Fibroblast of the aortic adventitia (primary cell): ENCODE measurements at regions not wholly inside any gene's neighbourhood (a gene's known extent, or its start where the extent isn't known, plus 50 kb on each side); places are given as distances from the start of the nearest gene placed in this dataset.
A peak's percentile ranks its signal among the peaks of the same experiment; 100 is the strongest.

ENCODE experiments used
- DNase-seq: peaks from one replicate; pipeline ENCODE4 v3.0.0-alpha.2; 2010; ENCODE audit warnings: low read depth
- H3K4me3 ChIP-seq: 2 replicates; pipeline ENCODE4 v1.5.1; 2011; ENCODE audit warnings: low read depth, mild to moderate bottlenecking, control low read depth, low read length, moderate library complexity
- CTCF ChIP-seq: IDR thresholded peaks from 2 replicates; pipeline ENCODE4 v1.5.1; 2011; ENCODE audit warnings: mild to moderate bottlenecking, low read length, control low read depth, inconsistent platforms; ENCODE audit not compliant: insufficient read depth

- no peak for TF ChIP-seq CTCF
- DNase-seq: no peak
- H3K4me3 ChIP-seq: no peak overlapping the region
These were observed 396.8 kb upstream of the TBL1XR1 start for GRCh38 chr3:177594096-177594495.

- TF ChIP-seq CTCF: no peak
- DNase-seq: no peak
- no peak overlapping the region for H3K4me3 ChIP-seq
These were observed 398.4 kb upstream of the TBL1XR1 start for GRCh38 chr3:177595530-177596188.

- DNase-seq: peak; percentile 25
These were observed 399.1 kb upstream of the TBL1XR1 start for GRCh38 chr3:177596248-177596815.

GRCh38 chr3:177596816-177597271 is 399.6 kb upstream of the TBL1XR1 start:
- H3K4me3 ChIP-seq: no peak overlapping the region
- no peak for TF ChIP-seq CTCF
- DNase-seq: peak; percentile 80

More at GRCh38 chr3:177596248-177596815, 399.1 kb upstream of the TBL1XR1 start:
- no peak for TF ChIP-seq CTCF
- no peak overlapping the region for H3K4me3 ChIP-seq

- H3K4me3 ChIP-seq: no peak overlapping the region
- TF ChIP-seq CTCF: no peak
- peak; percentile 98 for DNase-seq
These were observed 400.2 kb upstream of the TBL1XR1 start for GRCh38 chr3:177597311-177598096.

- no peak overlapping the region for H3K4me3 ChIP-seq
- DNase-seq: peak; percentile 60
- TF ChIP-seq CTCF: no peak
These were observed 401.0 kb upstream of the TBL1XR1 start for GRCh38 chr3:177598097-177598833.
